RPMI8226 (cell line): ENCODE measurements at regions not wholly inside any gene's neighbourhood (a gene's known extent, or its start where the extent isn't known, plus 50 kb on each side); places are given as distances from the start of the nearest gene placed in this dataset.
A peak's percentile ranks its signal among the peaks of the same experiment; 100 is the strongest.

ENCODE experiments used
- DNase-seq: peaks from one replicate; pipeline ENCODE4 v3.0.0-alpha.2; 2015

GRCh38 chr12:23088594-23088993, 463.6 kb downstream of the ETNK1 start:
- DNase-seq: no peak

GRCh38 chr12:23093488-23093887, 468.5 kb downstream of the ETNK1 start:
- DNase-seq: no peak

GRCh38 chr12:23096321-23096720, 471.4 kb downstream of the ETNK1 start:
- DNase-seq: no peak

- DNase-seq: no peak
Measured at GRCh38 chr12:23098110-23098509, 473.1 kb downstream of the ETNK1 start.

- no peak for DNase-seq
Measured at GRCh38 chr12:23098517-23098916, 473.5 kb downstream of the ETNK1 start.

GRCh38 chr12:23099104-23099503, 474.1 kb downstream of the ETNK1 start:
- no peak for DNase-seq

- DNase-seq: no peak
Measured at GRCh38 chr12:23099604-23100003, 474.6 kb downstream of the ETNK1 start.

GRCh38 chr12:23108957-23109356, 484.0 kb downstream of the ETNK1 start:
- DNase-seq: no peak

GRCh38 chr12:23113781-23114180, 488.8 kb downstream of the ETNK1 start:
- DNase-seq: no peak

- DNase-seq: no peak
Measured at GRCh38 chr12:23115984-23116383, 491.0 kb downstream of the ETNK1 start.

GRCh38 chr12:23126794-23127193, 501.8 kb downstream of the ETNK1 start:
- DNase-seq: no peak

- DNase-seq: no peak
Measured at GRCh38 chr12:23127701-23128100, 502.7 kb downstream of the ETNK1 start.

- DNase-seq: no peak
Measured at GRCh38 chr12:23128462-23128861, 503.5 kb downstream of the ETNK1 start.

- no peak for DNase-seq
Measured at GRCh38 chr12:23132357-23132756, 507.4 kb downstream of the ETNK1 start.

GRCh38 chr12:23133471-23133870, 508.5 kb downstream of the ETNK1 start:
- DNase-seq: no peak

- no peak for DNase-seq
Measured at GRCh38 chr12:23139026-23139425, 514.1 kb downstream of the ETNK1 start.

GRCh38 chr12:23140710-23141109, 515.7 kb downstream of the ETNK1 start:
- DNase-seq: no peak

- DNase-seq: no peak
Measured at GRCh38 chr12:23141335-23141734, 516.4 kb downstream of the ETNK1 start.

GRCh38 chr12:23146070-23146469, 521.1 kb downstream of the ETNK1 start:
- DNase-seq: peak; percentile 8

- DNase-seq: no peak
Measured at GRCh38 chr12:23168459-23168858, 543.5 kb downstream of the ETNK1 start.

- no peak for DNase-seq
Measured at GRCh38 chr12:23169012-23169695, 544.2 kb downstream of the ETNK1 start.

- DNase-seq: no peak
Measured at GRCh38 chr12:23169696-23170013, 544.7 kb downstream of the ETNK1 start.

- no peak for DNase-seq
Measured at GRCh38 chr12:23174917-23175316, 549.9 kb downstream of the ETNK1 start.

- no peak for DNase-seq
Measured at GRCh38 chr12:23185346-23185745, 560.4 kb downstream of the ETNK1 start.

- no peak for DNase-seq
Measured at GRCh38 chr12:23186950-23187349, 562.0 kb downstream of the ETNK1 start.

GRCh38 chr12:23193552-23193951, 568.6 kb downstream of the ETNK1 start:
- no peak for DNase-seq
